Ishikawa (cell line): ENCODE measurements at regions not wholly inside any gene's neighbourhood (a gene's known extent, or its start where the extent isn't known, plus 50 kb on each side); places are given as distances from the start of the nearest gene placed in this dataset.
A peak's percentile ranks its signal among the peaks of the same experiment; 100 is the strongest.

Experiments used
- CEBPB ChIP-seq: IDR thresholded peaks from 2 replicates; pipeline ENCODE4 v1.6.1; 2012
- CREB1 ChIP-seq: IDR thresholded peaks from 2 replicates; pipeline ENCODE4 v1.6.1; 2012; ENCODE audit warnings: low read depth
- EGR1 ChIP-seq: IDR thresholded peaks from 2 replicates; pipeline ENCODE4 v1.6.1; 2012
- EP300 ChIP-seq: IDR thresholded peaks from 2 replicates; pipeline ENCODE4 v1.6.1; 2012; ENCODE audit warnings: borderline replicate concordance
- FOXM1 ChIP-seq: IDR thresholded peaks from 2 replicates; pipeline ENCODE4 v1.6.1; 2012; ENCODE audit warnings: low read depth, borderline replicate concordance
- NFIC ChIP-seq: IDR thresholded peaks from 2 replicates; pipeline ENCODE4 v1.6.1; 2012
- RAD21 ChIP-seq: IDR thresholded peaks from 2 replicates; pipeline ENCODE4 v1.6.1; 2012; ENCODE audit warnings: low read depth
- REST ChIP-seq: IDR thresholded peaks from 2 replicates; pipeline ENCODE4 v1.6.1; 2012; ENCODE audit warnings: low read depth, mild to moderate bottlenecking
- TAF1 ChIP-seq: IDR thresholded peaks from 2 replicates; pipeline ENCODE4 v1.6.1; 2012; ENCODE audit warnings: low read depth, mild to moderate bottlenecking
- TCF12 ChIP-seq: IDR thresholded peaks from 2 replicates; pipeline ENCODE4 v1.6.1; 2012; ENCODE audit warnings: low read depth
- TEAD4 ChIP-seq: IDR thresholded peaks from 2 replicates; pipeline ENCODE4 v1.6.1; 2012
- YY1 ChIP-seq: IDR thresholded peaks from 2 replicates; pipeline ENCODE4 v1.6.1; 2012; ENCODE audit warnings: low read depth
- ZBTB7A ChIP-seq: IDR thresholded peaks from 2 replicates; pipeline ENCODE4 v1.6.1; 2012; ENCODE audit warnings: low read depth
- TF ChIP-seq, protein P1 (sequence below): IDR thresholded peaks from 2 replicates; pipeline ENCODE4 v1.6.1; 2012
- TF ChIP-seq, protein P2 (sequence below): IDR thresholded peaks from 2 replicates; pipeline ENCODE4 v1.6.1; 2012

DNA sequence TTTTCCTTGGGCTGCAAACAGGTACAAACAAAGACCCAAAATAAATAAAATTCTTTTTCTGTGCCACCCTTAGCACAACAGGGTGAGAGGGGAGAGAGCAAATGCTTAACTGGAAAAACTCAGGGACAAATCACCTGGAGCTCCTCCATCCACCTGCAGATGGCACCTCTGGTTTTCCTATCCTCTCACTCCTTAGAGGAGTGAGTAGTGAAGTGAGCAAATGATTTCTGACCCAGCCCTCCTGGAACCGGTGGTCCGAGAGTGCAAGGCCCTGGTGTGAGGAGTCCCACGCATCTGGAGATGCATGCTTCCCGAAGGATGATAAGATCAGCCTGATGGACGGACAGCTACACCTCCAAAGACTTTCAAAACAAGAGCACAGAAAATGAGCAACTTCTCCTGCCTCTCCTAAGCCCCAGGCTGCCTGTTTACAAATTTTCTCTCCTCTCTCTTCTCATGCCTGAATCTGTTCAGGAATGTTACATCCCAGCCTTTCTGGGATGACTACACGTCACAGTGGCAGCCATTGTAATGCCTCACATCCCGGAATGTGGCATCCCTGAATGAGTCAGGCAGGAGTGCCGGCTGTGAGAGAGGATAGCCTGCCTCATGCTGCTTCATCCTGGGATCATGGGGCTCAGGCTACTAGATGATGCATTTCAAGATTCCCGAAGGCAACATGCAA is 86.4 kb downstream of the ADRB2 start:
- TF ChIP-seq EP300 (peak; percentile 84), TCF12 (peak; percentile 75), CREB1 (no peak), CEBPB (no peak), TAF1 (no peak), RAD21 (peak; percentile 72), NFIC (peak; percentile 50), REST (no peak), TEAD4 (peak; percentile 89), YY1 (peak; percentile 83), EGR1 (no peak), FOXM1 (peak; percentile 69; the same call in 1 of the 2 replicates), ZBTB7A (no peak)
- TF ChIP-seq, protein P1, sequence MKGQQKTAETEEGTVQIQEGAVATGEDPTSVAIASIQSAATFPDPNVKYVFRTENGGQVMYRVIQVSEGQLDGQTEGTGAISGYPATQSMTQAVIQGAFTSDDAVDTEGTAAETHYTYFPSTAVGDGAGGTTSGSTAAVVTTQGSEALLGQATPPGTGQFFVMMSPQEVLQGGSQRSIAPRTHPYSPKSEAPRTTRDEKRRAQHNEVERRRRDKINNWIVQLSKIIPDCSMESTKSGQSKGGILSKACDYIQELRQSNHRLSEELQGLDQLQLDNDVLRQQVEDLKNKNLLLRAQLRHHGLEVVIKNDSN, result no peak
- TF ChIP-seq, protein P2, sequence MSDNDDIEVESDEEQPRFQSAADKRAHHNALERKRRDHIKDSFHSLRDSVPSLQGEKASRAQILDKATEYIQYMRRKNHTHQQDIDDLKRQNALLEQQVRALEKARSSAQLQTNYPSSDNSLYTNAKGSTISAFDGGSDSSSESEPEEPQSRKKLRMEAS, result no peak

- TF ChIP-seq EP300 (no peak), TEAD4 (no peak), CEBPB (no peak), REST (no peak), CREB1 (no peak), EGR1 (no peak), FOXM1 (no peak), YY1 (no peak), NFIC (no peak)
- TF ChIP-seq, protein P2, result no peak
These were observed 87.1 kb downstream of the ADRB2 start for GRCh38 chr5:148913493-148913892.

- TF ChIP-seq ZBTB7A (no peak), FOXM1 (peak; percentile 96), REST (no peak), TCF12 (peak; percentile 97), TEAD4 (peak; percentile 99), EP300 (peak; percentile 98), TAF1 (no peak), EGR1 (no peak), CEBPB (peak; percentile 42; the same call in 1 of the 2 replicates), CREB1 (0 out of 2 replicates have a peak, but pooled peaks have one; percentile 38), NFIC (peak; percentile 98), YY1 (peak; percentile 40; the same call in 1 of the 2 replicates), RAD21 (no peak)
- TF ChIP-seq, protein P2, result no peak; the same call in none of the 2 replicates
- TF ChIP-seq, protein P1, result no peak
These were observed 87.6 kb downstream of the ADRB2 start for GRCh38 chr5:148913985-148914431.

- TF ChIP-seq FOXM1, result no peak
- TF ChIP-seq TCF12, result no peak
These were observed 88.9 kb downstream of the ADRB2 start for GRCh38 chr5:148915224-148915817.
